ENCODE measurements at regions not wholly inside any gene's neighbourhood (a gene's known extent, or its start where the extent isn't known, plus 50 kb on each side); places are given as distances from the start of the nearest gene placed in this dataset.

DNA sequence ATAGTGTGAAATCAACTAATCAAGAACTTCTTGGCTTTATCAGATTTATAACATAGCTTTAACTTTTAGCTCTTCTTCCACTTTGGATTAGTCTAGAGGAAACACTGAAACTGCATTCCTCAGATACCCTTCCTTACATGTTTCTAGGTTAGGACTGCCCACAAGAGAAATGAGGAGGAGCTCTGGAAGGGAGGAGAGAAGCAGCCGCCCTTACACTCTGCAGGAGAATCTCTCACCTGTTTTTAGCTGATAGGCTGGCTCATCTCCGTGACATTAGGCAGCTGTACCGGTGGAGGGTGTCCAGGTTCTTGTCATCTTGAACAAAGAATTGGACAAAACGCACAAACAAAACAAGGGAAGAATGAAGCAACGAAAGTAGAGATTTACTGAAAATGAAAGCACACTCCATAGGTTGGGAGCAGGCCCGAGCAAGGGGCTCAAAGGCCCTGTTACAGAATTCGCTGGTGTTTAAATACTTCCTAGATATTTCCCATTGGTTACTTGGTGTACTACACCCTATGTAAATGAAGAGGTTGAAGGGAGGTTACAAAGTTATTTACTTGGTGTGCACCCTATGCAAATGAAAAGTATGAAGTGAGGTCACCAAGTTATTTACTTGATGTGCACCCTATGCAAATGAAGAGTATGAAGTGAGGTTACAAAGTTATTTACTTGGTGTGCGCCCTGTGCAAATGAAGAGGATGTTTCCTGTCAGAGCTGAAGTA, 524.9 kb upstream of the CHRM3 start:
- DNase-seq: no peak

DNA sequence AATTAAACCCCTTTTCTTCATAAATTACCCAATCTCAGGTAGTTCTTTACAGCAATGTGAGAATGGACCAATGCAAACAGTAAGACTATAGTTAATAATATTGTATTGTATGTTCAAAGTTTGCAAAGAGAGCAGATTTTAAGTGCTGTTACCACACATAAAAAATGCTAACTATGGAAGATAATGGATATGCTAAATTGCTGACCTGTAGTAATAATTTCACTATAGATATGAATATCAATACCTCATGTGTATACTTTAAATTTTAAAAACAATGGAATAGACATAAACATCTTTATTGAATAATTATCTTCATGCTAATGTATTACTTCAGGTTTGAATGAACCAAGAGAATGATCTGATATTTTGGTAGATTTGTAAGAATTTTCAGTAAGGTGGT, 552.4 kb upstream of the CHRM3 start:
- DNase-seq: no peak

DNA sequence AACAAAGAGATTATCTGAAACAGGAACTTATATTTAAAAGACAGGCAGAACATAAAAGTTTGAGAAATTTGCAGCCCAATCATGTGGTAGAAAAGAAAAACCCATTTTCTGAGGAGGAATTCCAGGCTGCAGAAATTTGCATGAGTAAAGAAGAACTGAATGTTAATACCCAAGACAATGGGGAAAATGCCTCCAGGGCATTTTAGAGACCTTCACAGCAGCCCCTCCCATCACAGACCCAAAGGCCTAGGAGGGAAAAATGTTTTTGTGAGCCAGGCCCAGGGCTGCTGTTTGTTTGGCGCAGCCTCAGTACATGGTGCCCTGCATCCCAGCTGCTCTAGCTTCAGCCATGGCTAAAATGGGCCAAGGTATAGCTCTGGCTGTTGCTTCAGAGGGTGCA, 554.3 kb upstream of the CHRM3 start:
- DNase-seq: no peak

DNA sequence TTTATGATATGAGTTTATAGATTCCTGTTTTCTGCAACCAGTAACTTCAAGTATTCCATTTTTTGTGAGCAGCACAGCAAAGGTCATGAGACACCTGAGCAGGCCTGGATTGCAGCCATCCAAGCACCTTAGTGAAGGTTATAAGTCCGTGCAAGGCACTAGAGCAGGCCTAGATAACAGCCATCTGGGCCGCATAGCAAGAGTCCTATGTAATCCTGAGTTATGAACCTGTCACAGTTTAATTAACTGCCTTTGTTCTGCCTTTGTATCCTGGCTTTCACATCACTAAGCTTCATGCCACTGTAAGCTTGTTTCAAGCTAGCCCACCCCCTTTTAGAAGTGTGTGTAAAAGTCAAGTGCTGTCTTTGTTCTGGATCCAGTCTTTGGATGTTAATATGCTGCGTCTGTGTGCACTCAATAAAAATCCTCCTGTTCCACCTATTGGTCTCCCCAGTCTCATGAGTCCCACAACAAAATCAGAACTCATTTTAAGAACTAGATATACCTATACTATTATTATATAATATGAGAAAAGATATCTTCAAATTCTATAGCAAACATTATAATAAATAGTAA, 556.2 kb upstream of the CHRM3 start:
- no peak for DNase-seq

DNA sequence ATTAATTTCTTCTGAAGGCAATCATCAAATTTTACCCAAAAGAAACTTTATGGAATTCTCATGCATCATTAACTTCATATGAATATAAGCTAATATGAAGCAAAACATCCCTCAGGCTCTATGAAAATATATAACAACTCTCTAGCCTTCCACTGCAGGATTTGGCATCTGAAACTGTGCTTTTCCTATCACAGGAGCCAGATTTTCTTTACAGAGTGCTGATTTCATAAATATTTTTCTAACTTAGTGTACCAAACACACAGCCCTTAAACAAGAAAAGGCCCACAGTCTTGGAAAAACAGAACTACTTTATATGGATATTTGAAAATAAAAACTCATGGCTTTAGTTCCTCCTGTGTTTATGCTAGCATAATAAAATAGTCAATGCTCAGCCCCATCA, 559.5 kb upstream of the CHRM3 start:
- no peak for DNase-seq

DNA sequence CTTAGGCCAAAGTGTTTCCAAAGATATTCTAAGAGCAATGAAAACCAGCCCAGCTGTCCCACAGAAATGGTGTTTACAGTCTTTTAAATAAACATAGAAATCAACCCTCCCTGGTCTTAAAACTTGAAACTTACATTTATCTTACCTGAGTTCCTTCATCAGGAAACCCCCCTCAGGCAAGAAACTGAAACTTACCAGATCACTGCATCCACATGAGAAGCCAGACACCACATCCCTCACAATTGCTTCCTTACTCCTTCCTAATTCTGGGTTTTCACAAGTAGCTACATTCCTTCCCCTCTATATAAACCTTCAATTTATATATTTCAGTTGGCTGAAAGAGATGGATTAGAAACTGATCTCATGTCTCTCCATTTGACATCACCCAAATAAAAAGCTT, 563.0 kb upstream of the CHRM3 start:
- no peak for DNase-seq

DNA sequence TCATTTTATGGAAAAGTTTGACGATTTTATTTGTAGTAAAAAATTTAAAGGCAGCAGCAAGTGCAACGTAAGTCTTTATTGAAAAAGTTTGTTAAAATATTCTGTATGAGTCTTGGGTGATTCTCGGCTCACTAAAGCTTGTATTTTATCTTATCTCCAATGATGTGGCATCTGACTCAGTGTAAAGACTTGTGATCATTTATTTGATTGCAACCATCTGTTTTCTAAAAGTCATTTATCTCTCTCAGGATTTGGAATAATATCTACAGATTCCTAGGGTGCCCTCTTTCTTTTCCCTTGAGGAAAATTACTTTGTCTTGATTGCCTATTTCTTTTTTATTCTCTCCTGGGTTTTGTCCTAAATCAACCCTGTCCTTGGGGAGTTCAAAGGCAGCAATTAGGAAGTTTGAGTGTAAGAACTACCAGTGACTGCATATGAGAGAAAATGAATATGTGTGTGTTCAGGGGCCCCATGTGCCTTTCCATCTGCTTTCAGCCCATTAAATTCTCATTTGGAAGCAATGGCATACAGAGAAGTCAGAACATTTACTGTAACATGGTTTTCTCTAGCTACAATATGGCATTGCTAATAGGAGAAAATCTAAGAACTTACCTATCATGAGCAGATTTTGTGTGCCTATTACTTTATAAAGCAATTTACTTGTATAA, 575.0 kb upstream of the CHRM3 start:
- no peak for DNase-seq

DNA sequence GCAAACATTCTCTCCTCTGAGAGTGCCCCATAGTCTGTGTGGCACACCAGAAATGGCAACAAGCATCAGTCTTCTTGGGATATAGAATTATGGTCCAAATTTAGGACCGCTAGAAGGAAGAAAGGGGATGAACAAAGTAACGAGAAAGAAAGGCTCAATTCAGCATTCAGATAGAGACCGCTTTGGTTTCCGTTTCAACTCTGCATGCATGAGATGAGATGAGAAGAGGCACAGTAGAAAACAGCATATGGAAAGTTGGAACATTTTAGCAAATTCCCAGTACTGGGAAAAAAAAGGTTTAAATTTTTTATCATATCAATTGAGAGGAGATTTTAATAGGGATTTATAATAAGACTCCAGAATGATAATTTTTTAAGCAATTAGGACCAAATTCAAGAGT, 595.5 kb upstream of the CHRM3 start:
- DNase-seq: no peak

DNA sequence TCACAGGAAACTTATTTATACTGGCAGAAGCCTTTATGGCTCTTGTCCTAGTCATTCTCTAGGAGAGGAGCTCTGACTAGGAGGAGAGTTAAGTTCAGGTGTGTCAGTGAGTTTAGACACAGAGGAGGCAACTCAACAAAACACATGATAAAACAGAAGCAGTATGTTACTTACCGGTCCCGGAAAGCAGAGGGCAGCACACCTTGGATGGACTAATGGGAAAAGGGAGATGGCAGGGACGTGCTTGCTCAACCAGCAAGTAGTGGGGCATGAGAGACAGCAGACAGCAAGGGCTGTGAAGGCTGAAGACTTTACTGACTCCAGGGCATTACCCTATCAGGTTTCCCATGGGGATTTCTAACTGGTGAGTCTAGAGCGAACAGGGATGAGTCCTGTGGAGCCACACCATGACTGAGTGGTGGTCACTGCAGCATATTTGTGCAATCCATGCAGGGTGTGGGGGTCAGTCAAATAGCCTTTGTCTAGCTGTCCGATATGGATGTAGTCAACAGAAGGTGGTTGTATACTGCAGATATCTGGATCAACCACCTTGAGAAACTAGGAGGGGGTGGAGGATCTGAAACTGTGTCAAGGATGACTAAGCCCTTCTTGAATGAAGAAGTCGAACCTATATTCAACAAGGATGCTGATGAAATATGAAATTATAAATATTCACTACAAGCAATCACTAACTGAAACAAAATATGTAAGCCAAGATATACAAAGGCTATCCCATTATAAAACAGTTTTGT, 596.3 kb upstream of the CHRM3 start:
- no peak for DNase-seq

DNA sequence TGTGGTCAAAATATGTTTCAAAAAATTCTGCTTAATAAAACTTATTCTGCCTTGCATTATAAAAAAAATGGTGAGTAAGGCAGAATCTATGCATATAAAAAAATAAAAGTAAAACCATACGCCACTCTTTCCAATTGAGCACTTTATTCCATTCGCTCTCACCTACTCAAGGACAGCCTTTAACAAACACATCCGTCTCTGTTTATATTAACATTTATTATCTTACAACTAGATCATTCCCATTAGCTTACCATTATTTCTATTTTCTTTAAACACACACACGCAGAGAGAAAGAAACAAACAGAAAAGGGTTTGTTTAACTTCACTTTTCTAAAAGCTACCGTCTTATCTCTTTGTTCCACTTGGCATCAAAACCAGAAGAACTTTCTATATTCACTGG, 598.9 kb upstream of the CHRM3 start:
- DNase-seq: no peak

DNA sequence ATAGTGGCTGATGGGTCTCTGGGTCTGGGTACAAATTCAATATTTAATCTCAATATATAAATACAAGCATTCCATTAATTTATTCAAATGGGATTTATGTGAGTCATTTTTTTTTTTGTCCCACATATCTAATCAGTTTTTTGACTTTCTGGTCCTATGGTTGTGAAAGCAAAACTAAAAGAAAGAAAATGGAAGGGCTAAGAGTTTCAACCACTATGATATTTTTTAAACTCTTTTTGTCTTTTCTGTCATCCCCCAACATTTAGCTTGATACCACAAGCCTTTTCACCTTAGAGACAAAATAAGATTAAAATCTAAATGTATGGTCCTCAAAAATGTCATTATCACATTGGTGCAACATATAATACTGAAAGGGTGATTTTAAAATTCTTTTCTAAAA, 602.7 kb upstream of the CHRM3 start:
- DNase-seq: no peak

DNA sequence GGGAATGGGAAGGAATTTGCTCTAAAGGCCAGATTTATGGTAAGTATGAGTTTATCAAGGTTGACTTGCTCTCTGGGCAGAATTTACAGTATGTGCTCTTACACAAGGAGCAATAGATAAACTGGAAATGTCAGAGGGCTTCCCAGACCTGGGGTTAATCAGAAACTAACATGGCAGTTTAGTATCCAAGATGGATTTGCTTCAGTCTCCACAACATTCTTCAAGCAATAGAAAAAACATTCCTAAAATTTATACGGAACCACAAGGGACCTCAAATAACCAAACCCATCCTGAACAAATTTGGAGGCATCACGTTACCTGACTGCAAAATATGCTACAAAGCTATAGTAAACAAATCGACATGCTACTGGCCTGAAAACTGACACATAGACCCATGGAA, 606.7 kb upstream of the CHRM3 start:
- DNase-seq: no peak

DNA sequence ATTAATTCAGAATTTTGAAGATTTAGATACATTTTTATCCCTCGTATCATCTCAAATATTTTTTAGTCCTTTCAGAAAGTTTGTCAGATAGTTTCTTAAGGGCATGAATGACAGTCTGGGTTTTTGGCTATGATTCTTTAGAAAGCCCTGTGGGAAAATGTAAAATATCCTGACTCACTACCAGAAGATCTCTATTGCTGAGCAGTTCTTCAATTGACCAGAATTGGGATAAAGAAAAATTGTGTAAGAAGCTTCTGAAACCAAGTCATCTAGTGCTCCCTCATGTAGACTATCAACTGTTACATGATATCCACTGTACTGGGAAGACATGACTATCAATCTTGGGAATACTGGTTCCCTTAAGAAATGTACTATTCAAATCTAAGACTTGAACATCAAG, 608.3 kb upstream of the CHRM3 start:
- DNase-seq: no peak

DNA sequence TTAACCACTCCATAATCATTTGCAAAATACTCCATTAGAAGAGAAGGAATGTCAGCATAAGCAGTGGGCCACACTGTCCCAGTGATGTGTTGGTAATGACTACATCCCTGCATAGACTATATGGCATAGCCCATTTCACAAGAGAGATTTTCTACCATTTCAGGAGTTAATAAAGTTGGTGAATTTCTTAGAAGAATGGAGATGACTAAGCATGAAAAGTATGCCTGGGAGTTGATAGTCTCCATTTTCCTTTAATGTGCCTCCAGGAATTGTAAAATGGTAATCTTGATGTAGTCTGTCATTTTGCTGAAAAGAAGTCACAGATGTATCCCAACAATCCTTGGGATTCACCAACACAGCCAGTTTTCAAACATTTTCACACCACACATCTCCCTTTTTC, 608.8 kb upstream of the CHRM3 start:
- DNase-seq: no peak

DNA sequence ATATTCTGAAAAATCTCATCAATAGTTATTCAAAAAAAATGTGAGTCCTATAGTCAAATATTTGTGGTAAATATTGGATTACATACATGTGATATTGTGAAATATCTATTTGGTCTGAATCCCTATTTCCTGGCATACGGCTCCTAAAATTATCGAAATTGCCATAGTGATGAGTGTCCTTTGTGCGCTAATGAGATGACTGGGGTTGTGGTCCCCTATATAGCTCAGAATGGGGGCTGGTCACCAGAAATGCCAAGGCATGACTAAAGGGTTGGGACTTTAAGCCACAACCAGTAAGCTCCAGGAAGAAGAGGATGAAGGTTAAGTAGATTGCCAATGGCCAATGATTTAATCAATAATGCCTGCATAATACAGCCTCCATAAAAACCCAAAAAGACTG, 610.2 kb upstream of the CHRM3 start:
- no peak for DNase-seq

DNA sequence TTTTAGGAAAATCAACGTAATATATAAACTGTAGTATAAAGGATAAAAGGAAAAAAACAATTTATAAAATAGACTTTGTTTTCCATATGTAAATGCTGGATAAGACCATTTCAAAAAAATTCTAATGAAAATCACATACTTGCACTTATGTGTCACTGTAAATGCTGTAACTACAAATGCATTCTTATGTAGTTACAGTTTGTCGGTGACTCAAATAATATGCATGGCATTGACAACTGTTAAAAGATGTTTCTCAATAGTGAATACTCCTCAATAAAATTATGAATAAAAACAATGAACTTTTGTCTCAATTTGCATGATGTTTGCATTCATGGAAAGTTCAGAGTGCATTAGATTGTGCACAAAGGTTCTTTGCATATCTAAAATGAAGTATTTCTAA, 614.0 kb upstream of the CHRM3 start:
- no peak for DNase-seq

DNA sequence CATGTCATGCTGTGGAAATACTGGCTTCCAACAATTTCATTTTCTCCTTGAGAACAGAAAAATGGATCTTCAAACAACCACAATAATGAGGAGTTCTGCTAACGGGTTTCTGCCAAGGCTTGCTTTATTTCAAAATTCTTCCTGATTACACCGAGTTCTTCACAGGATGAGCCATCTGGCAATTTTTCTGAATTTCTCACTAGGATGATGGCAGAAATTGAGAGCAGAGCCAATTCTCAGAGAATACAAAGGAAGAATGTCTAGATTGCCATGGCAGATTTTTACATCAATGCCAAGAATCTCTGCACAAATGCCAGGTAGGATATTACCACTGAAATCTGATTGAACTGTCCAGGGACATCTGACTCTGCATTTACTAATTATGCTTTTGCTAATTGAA, 619.0 kb upstream of the CHRM3 start:
- no peak for DNase-seq

DNA sequence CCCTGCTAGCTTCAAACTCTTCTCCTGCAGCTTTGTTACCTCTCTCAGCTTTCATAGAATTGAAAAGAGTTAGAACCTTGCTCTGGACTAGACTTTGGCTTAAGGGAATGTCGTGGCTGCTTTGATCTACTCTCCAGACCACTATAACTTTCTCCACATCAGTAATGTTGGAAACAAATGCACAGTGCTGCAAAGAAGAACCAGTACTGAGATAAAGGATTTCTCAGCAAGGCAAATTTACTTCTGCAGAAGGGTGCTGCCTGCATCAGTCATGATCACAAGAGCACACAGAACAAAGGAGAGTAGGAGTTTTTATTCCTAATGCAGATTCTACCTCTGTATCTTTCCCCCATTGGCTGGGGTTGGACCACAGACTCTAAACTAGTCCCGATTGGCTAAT, 621.6 kb upstream of the CHRM3 start:
- DNase-seq: no peak

DNA sequence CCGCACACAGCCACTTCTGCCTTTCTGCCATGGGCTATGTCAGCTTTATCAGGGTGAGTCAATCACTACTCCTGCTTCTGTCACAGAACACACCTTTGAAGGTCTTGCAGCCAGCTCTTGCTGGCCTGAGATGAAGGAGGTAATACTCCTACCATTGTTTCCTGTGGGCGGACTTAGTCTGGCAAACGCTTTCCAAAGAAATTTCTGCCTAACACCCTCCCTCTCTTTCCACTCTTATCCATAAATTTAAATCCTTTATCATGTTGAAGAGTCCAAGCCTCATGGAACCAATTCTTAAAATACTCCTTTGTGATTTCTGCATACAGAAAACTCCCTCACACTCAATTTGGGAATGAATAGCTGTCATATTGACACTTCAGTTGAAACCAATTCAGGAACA, 633.1 kb upstream of the CHRM3 start:
- DNase-seq: no peak

DNA sequence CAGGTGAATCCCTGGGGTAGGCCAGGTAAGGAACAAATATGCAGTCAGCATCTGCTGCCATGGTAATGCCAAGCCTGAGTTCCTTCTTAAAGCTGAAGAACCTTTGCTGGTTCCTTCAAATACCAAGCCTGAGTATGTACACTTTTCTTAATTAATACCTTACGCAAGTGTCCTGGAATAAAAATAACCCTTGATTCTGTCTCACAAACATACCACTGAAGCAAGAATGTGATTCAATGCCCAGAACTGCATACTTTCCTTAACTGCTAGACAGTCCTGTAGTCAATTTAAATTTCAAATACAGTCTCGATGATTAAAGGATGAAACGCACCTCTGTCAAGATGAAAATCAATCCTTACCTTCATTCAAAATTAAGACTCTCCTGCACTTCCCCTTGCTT, 634.0 kb upstream of the CHRM3 start:
- no peak for DNase-seq

DNA sequence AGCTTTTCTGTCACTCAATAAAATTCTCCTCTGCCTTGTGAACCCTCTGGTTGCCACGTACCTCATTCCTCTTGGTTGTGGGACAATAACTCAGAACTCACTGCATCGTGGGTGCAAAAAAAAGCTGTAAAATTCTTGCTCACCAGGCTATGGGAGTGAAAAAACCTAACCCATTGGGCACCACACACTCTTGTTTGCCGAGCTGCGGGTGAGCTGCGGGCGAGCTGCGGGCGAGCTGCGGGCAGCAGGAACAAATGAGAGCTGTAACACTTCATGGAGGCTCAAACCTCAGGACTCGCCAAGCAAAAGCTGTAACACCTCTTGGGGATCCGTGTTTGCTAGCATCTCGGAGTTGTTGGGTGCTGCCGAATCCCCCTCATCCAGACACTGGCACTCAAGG, 641.3 kb upstream of the CHRM3 start:
- no peak for DNase-seq

DNA sequence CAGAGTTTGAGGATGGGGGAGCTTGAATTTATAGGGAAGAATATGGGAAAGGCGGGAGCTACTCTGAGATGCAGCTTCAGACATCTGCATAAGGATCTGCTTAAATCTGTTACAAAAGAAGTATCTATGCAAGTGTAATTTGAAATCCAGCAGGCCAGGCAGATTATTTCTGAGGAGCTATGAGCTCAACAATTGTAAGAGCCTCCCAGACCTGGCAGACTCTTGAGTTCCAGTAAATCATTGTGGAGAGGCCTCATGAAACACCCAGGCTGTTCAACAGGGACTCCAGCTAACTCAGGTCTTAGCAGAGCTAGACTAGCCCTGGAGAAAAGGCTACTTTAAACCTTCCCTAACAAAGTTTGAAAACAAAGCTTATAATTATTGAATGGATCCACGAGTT, 647.5 kb upstream of the CHRM3 start:
- DNase-seq: no peak

DNA sequence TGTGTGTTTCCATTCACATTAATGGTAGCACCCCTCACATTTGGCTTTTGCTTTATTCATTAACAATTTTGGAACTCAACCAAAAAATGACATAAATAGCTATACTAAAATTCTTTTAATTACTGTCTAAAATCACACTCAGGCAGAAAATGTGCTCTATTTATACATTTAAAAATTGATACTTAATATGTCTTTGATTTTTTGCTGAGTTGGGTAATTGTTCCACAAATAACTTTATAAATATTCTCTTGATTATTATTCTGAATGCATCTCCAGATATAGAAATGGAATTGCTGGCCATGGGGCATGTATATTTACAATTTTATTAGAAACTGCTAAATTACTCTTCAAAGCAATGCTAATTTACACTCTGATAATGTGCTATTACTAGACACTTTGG, 658.7 kb upstream of the CHRM3 start:
- DNase-seq: no peak

DNA sequence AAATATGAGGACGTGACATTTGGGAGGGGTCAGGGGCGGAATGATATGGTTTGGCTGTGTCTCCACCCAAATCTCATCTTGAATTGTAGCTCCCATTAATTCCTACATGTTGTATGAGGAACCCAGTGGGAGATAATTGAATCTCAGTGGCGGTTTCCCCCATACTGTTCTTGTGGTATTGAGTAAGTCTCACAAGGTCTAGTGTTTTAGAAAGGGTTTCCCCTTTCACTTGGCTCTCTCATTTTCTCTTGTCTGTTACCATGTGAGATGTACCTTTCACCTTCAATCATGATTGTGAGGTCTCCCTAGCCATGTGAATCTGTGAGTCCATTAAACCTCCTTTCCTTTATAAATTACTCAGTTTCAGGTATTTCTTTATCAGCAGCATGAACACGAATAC, 663.6 kb upstream of the CHRM3 start:
- DNase-seq: no peak
